DND-41 (cell line): ENCODE measurements at regions not wholly inside any gene's neighbourhood (a gene's known extent, or its start where the extent isn't known, plus 50 kb on each side); places are given as distances from the start of the nearest gene placed in this dataset.

Experiments
- ATAC-seq: fragments of 200-7000 bp; cut with Tn5 transposase; 3 replicates; pipeline ENCODE4 v1.9.1; 2021; ENCODE audit warnings: low read depth; ENCODE audit not compliant: insufficient read depth
- DNase-seq: peaks from one replicate; pipeline ENCODE4 v3.0.0-alpha.2; 2020
- H2AFZ ChIP-seq: 2 replicates; pipeline ENCODE4 v1.6.0; 2012; ENCODE audit warnings: low read depth, low read length
- H3K27ac ChIP-seq: 2 replicates; pipeline ENCODE4 v1.5.1; 2012; ENCODE audit warnings: low read length, inconsistent platforms
- H3K27me3 ChIP-seq: fragments of 200-600 bp; sonication (generic); 2 replicates; pipeline ENCODE4 v1.6.0; 2012; ENCODE audit warnings: low read length, mild to moderate bottlenecking, inconsistent platforms; ENCODE audit not compliant: insufficient read depth, poor library complexity
- H3K36me3 ChIP-seq: 2 replicates; pipeline ENCODE4 v1.5.1; 2012; ENCODE audit warnings: low read length, inconsistent platforms; ENCODE audit not compliant: insufficient read depth
- H3K4me1 ChIP-seq: 2 replicates; pipeline ENCODE4 v1.5.1; 2012; ENCODE audit warnings: mild to moderate bottlenecking, low read length; ENCODE audit not compliant: insufficient read depth
- H3K4me2 ChIP-seq: 2 replicates; pipeline ENCODE4 v1.6.0; 2012; ENCODE audit warnings: mild to moderate bottlenecking, moderate library complexity, low read length, inconsistent platforms; ENCODE audit not compliant: insufficient read depth
- H3K4me3 ChIP-seq, 2 experiments: fragments of 200-600 bp in 1 of 2; shearing (Covaris generic) in 1 of 2; 2 replicates each; pipeline ENCODE4 v1.5.1; 2012 to 2016; ENCODE audit warnings: inconsistent platforms in 2 of 2, low read length in 2 of 2, mild to moderate bottlenecking in 2 of 2, low read depth in 1 of 2, moderate library complexity in 1 of 2
- H3K79me2 ChIP-seq: 2 replicates; pipeline ENCODE4 v1.6.0; 2012; ENCODE audit warnings: low read length, inconsistent platforms; ENCODE audit not compliant: insufficient read depth
- H3K9ac ChIP-seq: 2 replicates; pipeline ENCODE4 v1.6.0; 2012; ENCODE audit warnings: low read depth, mild to moderate bottlenecking, inconsistent platforms, low read length, moderate library complexity
- H3K9me3 ChIP-seq: 2 replicates; pipeline ENCODE4 v1.5.1; 2012; ENCODE audit warnings: low read length, moderate library complexity, mild to moderate bottlenecking, inconsistent platforms; ENCODE audit not compliant: insufficient read depth, severe bottlenecking
- H4K20me1 ChIP-seq: 2 replicates; pipeline ENCODE4 v1.6.0; 2012; ENCODE audit warnings: low read length; ENCODE audit not compliant: insufficient read depth
- CTCF ChIP-seq: IDR thresholded peaks from 2 replicates; pipeline ENCODE4 v1.5.1; 2012; ENCODE audit warnings: borderline replicate concordance, low read length, moderate library complexity, mild to moderate bottlenecking; ENCODE audit not compliant: poor library complexity, severe bottlenecking; ENCODE audit errors: extremely low read depth
- EZH2 ChIP-seq: IDR thresholded peaks from 3 replicates; pipeline ENCODE4 v1.6.1; 2012; ENCODE audit warnings: borderline replicate concordance, low read depth, mild to moderate bottlenecking, moderate library complexity, low read length, inconsistent platforms; ENCODE audit not compliant: severe bottlenecking

DNA sequence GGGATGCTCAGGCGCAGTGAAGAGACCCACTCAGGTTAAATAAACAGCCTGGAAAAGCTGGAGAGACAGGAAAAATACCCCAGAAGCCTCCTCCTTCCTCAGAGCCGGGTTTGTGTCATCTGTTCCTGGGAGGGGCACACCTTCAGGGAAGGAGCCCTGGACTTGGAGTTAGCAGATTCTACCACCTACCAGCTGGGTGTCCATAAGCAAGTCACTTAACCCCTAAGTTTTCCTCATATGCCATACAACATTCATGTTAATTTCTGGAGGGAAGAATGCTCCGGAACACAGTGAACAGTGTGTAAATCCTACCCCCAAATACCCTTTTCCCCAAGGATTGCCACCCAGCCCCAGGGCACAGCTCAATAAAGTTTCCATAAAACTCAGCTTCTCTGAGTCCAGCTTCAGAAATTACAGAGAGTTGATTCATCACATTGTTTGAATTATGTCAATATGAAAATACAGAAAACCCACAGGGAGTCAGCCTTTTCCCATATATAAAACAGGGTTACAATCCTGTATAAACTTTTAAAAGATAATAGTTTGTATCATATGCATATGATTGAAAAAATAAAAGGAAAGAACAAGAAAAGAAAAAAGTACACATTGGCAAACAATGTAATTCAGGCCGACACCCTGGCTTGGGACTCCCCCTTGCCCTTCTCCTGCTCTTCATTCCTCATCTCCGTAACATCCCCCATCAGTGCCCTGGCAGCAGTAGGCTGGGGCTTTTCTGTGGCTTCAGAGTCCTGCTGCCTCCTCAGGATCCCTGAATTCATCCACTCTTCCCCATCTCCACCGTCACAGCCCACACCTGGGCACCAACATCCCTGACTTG lies 291.8 kb upstream of the USP24 start:
- no peaks in the 10 kb centered on the region for H3K9me3 ChIP-seq
- H3K4me3 ChIP-seq, result no peak overlapping the region
- no peak overlapping the region for H3K27ac ChIP-seq
- H3K9ac ChIP-seq, result no peak overlapping the region
- H4K20me1 ChIP-seq, result no peaks in the 10 kb centered on the region
- TF ChIP-seq CTCF, result no peak
- no peak for TF ChIP-seq EZH2
- no peaks in the 10 kb centered on the region for H3K36me3 ChIP-seq
- H2AFZ ChIP-seq, result no peak overlapping the region
- DNase-seq (no peak), ATAC-seq (no peak)
- peaks cover 27% of the 10 kb centered on the region for H3K27me3 ChIP-seq
- no peaks in the 10 kb centered on the region for H3K4me1 ChIP-seq
- no peak overlapping the region for H3K4me2 ChIP-seq
- no peaks in the 10 kb centered on the region for H3K79me2 ChIP-seq

- TF ChIP-seq CTCF, result no peak
- no peak for TF ChIP-seq EZH2
- H3K79me2 ChIP-seq, result no peaks in the 10 kb centered on the region
- H3K36me3 ChIP-seq, result no peaks in the 10 kb centered on the region
- no peaks in the 10 kb centered on the region for H4K20me1 ChIP-seq
- no peak overlapping the region for H2AFZ ChIP-seq
- H3K4me3 ChIP-seq, result no peak overlapping the region
- no peak overlapping the region for H3K4me2 ChIP-seq
- no peaks in the 10 kb centered on the region for H3K4me1 ChIP-seq
- ATAC-seq (no peak), DNase-seq (no peak)
- peaks cover 27% of the 10 kb centered on the region for H3K27me3 ChIP-seq
- no peaks in the 10 kb centered on the region for H3K9me3 ChIP-seq
- H3K27ac ChIP-seq, result no peak overlapping the region
- H3K9ac ChIP-seq, result no peak overlapping the region
Observed at GRCh38 chr1:55505326-55505725, 290.2 kb upstream of the USP24 start.

DNA sequence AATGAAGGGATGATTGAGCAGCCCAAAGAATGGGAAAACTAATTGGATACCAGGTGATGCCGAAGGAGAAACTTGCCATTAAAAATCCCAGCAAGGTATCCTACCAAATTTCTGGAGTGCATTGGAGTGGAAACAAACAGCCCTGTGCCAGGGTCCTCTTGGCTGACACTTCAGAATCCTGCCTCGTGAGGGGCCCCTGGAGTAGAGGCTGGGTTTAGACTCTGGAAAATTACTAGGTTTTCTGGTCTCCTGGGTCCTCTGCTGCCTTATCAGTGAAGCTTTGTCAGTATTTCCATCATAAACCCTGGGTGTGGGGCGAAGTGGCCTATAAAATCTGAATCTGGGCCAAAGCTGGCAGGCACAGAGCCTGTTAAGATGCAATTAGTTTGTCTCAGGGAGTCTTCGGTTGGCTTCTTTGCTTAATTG lies 289.2 kb upstream of the USP24 start:
- no peak for DNase-seq
- no peaks in the 10 kb centered on the region for H3K4me1 ChIP-seq
- no peak overlapping the region for H2AFZ ChIP-seq
- no peak overlapping the region for H3K4me3 ChIP-seq
- no peaks in the 10 kb centered on the region for H3K9me3 ChIP-seq
- no peaks in the 10 kb centered on the region for H4K20me1 ChIP-seq
- H3K36me3 ChIP-seq, result no peaks in the 10 kb centered on the region
- H3K27me3 ChIP-seq, result peaks cover 24% of the 10 kb centered on the region
- H3K4me2 ChIP-seq, result no peak overlapping the region
- ATAC-seq, result no peak
- no peak for TF ChIP-seq CTCF
- no peak for TF ChIP-seq EZH2
- no peak overlapping the region for H3K27ac ChIP-seq
- H3K9ac ChIP-seq, result no peak overlapping the region
- H3K79me2 ChIP-seq, result no peaks in the 10 kb centered on the region
